ENCODE measurements at regions not wholly inside any gene's neighbourhood (a gene's known extent, or its start where the extent isn't known, plus 50 kb on each side); places are given as distances from the start of the nearest gene placed in this dataset.

DNA sequence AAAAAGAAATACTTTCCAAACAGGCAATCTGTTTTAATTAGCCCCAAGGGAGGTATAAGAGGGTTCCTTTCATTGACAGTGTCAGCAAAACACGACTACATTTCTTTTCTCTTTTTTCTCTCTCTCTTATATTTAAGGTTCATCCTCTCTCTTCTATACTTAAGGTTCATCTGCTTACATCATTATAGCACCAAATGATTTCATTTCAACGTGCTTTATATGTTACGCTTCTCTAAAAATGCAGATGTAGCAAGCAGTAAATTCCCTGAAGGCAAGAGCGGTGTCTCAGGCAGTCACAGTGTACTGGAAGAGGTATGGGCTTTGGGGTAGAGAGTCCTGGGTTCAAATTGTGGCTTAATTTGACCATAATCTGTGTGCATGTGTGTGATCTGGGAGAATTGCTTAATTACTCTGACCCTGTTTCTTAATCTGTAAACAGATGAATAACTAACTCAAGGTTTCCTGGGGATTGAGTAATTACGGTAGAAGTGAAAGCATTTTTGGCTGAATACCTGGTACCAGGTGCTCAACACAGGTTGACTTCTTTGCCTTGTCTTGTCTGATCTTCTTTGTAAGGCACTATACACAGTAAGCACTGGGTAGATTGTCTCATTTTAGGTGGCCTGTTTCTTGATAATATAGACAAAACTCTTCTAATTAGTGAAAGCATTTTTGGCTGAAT is 180.8 kb downstream of the SPRY1 start:
- no peak for DNase-seq

DNA sequence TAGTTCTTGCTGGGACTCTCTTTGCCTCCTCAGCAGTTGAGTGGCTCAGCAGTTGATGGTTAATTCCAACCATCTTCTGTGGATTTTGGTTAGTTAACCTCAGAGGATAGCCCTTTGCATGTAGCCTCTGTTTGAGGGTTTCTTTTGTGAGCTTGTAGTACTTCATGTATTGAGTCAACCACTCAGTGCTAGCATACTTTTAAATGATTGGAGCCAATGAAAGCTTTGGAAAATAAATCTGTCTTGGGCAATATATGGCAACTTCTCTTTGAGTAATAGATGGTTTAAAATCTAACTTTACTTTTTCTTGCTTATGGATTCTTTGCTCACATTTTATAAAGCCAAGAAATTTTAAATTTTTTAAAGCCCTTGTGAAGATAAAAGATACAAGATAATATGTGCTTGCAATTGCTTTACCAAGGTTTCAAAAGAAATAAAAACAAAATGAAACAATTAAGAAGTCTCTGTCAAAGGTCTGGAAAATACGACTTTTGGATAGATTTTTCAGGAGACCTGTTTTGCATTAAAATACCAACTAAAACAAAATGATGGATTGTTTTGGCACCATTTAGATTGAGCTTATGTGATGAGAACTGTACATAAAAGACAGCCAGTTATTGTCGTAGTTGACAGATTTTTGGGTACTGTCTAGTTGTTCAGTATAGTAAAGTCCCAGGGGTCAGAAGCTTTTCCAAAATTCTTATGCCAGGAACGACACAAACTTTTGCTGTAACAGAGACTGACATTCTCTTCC is 181.9 kb downstream of the SPRY1 start:
- DNase-seq = no peak

DNA sequence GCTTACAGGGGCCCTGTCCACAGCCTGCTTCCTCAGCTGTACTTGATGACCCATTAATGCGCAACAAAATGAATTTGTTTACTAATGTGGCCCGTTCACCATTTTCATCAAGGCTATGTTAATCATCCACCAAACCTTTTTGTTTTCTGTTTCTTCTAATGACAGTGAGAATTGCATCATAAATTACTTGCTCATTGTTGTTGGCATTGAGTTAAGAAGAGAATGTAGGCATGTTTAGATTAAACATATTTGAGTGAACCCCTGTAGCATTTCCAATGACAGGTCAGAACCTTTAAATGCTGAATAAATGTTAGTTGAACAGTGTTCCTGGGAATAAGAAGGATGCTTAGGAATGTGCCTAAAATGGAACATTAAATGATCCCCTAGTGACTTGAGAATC is 183.4 kb downstream of the SPRY1 start:
- no peak for DNase-seq

DNA sequence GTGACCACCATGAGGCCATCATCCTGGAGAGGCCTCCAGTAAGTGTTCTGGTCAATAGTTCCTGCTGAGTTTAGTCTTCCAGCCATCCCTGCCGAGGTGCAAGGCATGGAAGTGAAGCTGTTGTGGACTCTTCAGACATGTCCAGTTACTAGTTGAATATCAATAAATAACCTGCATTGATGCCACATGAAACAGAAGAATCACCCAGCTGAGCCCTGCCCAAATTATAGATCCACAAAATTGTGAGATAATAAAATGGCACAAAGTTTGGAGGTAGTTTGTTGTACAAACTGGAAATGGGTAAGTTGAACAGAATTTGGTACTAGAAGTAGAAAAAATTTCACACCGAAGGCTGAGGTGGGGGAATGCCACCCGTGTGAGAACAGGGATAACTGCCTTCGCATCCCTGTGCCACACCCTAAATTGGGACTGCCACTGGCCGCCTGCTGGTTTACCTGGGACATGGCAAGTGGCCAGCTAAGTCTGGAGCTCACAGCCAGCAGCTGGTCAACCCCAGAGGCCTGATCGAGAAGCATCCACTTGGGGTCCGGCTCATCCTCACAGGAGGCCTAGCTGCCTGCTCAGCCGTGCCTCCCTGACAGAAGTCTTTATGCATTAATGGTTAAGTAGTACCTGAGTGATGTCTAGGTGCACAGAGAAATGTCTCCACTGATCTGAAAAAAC is 184.5 kb downstream of the SPRY1 start:
- DNase-seq = no peak

- DNase-seq = no peak
Observed at GRCh38 chr4:123581802-123582201, 185.2 kb downstream of the SPRY1 start.

GRCh38 chr4:123583043-123583442 is 186.4 kb downstream of the SPRY1 start:
- DNase-seq = no peak

DNA sequence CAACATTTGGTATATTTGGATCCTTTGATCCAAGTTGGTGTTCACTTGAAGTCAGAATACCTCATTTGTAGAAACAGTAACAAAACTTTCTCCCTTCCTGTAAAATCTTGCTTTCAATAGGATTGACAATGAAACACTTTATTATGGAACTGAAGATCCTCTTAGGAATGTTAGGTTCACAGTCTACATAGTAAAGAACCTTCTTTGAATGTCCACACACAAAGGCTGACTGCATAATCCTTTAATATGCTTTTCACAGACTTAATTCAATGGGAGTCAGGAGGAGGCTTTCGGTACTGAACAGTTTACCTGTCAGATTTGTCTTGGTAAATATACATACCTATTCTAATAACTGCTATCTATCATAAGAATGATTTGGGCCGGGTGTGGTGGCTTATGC is 188.5 kb downstream of the SPRY1 start:
- no peak for DNase-seq

- DNase-seq = no peak
Observed at GRCh38 chr4:123587983-123588494, 191.4 kb downstream of the SPRY1 start.

DNA sequence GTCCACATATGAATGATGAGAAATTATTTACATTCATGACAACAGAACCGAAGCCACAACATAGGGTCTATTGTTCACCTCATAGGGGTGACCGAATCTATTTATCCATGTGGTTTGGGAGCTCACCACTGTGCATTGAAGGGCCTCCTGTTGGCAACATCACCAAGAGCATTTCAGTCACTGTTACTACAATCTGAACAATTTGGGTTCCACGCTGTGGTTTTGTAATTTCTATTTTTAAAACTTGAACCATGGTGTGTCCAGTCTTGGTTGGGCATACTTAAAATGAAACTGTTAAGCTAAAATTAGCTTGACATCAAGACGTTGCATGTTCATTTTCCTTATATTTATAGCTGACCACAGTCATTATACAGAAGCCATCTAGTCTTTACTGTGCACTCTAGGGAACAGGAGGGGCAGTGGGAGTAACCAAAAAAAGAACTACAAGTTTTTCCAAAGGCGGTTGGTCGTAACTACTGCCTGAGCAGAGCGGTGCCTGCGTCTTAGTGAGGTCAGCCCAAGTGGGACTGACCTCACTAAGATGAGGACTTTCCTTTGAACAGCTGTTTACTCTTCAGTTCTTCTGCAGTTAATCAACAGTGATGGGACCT is 192.1 kb downstream of the SPRY1 start:
- DNase-seq = peak; percentile 41

- DNase-seq = peak; percentile 54
Observed at GRCh38 chr4:123589301-123589700, 192.7 kb downstream of the SPRY1 start.

GRCh38 chr4:123591875-123592274 is 195.3 kb downstream of the SPRY1 start:
- DNase-seq = no peak

GRCh38 chr4:123593655-123594054 is 197.1 kb downstream of the SPRY1 start:
- peak; percentile 50 for DNase-seq

DNA sequence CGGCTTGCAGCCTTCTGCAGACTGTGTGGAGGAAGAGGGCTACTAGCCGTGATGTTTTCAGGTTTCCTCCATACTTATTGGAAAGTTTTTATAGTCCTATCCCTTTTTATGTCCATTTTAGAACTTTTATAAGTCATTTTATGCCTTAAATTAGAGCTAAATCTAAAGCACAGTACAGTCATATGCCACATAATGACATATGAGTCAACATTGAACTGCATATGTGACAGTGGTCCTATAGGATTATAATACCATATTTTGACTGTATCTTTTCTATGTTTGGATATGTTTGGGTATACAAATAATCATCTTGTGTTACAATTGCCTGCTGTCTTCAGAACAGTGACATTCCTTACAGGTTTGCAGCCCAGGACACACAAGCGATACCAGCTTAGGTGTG is 200.2 kb downstream of the SPRY1 start:
- no peak for DNase-seq

DNA sequence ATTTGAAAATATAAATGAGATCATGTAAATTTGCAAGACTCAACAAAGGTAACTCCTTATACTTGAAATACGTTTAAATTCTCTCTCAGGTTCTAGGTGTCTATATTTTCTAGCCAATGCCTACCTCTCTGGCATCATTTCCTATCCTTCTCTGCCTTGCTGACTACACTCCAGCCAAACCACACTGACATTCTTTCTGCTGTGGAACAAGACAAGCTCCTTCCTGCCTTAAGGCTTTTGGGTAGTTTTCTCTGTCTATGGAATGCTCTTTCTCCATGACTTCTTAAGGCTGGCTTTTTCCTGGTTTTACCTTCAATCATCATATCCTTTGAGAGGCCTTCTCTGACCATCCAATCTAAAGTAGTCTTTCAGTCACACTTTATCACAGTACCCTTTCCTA is 201.0 kb downstream of the SPRY1 start:
- DNase-seq = no peak

DNA sequence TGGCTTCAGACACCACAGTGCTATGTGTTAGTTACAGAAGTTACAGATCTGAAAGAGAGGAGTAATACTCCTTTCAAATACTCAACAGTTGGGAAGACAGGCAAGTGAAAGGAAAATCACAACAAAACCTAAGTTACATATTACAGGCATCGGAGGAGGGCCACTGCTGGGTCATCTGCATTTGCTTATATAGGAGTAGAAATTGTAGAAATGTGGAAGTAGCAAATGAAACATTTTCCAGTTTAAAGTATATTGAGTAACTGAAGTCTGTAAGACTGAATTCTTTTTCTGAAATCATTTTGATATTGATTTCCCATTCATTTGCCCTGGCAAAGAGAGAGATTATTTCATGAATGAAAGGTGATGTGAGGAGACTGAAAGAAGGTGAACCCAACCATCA is 201.7 kb downstream of the SPRY1 start:
- no peak for DNase-seq

GRCh38 chr4:123599061-123599919 is 202.7 kb downstream of the SPRY1 start:
- peak; percentile 83 for DNase-seq

DNA sequence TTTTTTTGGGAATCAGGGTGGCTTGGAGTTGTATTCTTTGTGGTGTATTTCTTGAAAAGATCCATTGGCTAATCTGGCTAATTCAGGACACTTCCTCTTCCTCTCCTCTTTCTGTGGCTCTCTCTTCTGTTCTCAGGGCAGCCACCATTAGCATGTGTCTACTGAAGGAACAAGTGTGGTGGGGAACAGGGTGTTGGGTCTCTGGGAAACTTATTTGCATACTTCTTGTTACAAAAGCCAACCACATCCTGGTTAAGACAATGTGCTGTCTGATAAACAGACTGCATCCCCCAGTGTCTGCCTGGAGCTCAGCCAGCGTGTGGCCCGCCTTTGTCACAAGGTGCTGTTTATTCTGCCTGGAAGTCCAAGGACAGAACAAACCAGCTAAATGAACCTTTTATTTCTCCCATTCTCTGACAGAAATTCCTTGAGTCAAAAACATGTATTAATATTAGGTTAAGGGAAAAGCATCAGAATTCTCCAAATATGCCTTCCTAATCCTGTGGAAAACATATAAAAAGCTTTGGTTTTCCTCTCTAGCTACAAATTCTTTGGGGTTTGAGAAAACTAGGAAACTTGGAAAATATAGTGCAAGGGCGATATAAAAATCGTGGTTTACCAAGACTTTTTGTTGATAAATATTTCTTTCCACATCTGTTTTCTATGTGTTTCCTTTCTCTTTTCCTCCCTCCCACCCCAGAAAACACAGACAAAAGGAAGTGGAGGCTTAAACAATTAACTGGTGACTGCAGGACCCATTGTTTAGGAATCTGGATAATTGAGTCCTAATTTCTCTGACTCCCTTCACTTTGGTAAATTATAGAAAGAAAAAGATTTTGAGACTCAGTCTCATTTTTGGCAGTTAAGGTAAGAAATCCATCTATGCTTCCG is 203.6 kb downstream of the SPRY1 start:
- DNase-seq = peak; percentile 98

- DNase-seq = peak; percentile 53
Observed at GRCh38 chr4:123600987-123601904, 204.7 kb downstream of the SPRY1 start.

- DNase-seq = no peak
Observed at GRCh38 chr4:123602007-123602406, 205.4 kb downstream of the SPRY1 start.

- no peak for DNase-seq
Observed at GRCh38 chr4:123603165-123603564, 206.6 kb downstream of the SPRY1 start.
